Glutamatergic neuron (in vitro differentiated cells): ENCODE measurements at regions not wholly inside any gene's neighbourhood (a gene's known extent, or its start where the extent isn't known, plus 50 kb on each side); places are given as distances from the start of the nearest gene placed in this dataset.
"Not testable (repeated sequence)": the region's sequence is repeated elsewhere in the genome, so short reads cannot be mapped to it uniquely, and the experiment has no call there.

Experiments used
- DNase-seq: peaks from one replicate; pipeline ENCODE4 v3.0.0; 2022
- H3K27ac Mint-ChIP-seq: one replicate; pipeline ENCODE4 v1.8.0; 2020; ENCODE audit warnings: mild to moderate bottlenecking, mixed read lengths, inconsistent platforms; ENCODE audit not compliant: unreplicated experiment
- H3K27me3 Mint-ChIP-seq: one replicate; pipeline ENCODE4 v1.8.0; 2020; ENCODE audit warnings: mild to moderate bottlenecking, moderate library complexity, mixed read lengths, inconsistent platforms; ENCODE audit not compliant: unreplicated experiment
- H3K36me3 Mint-ChIP-seq: one replicate; pipeline ENCODE4 v1.8.0; 2020; ENCODE audit warnings: mild to moderate bottlenecking, mixed read lengths, inconsistent platforms; ENCODE audit not compliant: unreplicated experiment
- H3K4me1 Mint-ChIP-seq: one replicate; pipeline ENCODE4 v1.8.0; 2020; ENCODE audit warnings: mild to moderate bottlenecking, low read depth, mixed read lengths, inconsistent platforms; ENCODE audit not compliant: unreplicated experiment
- H3K4me3 Mint-ChIP-seq: one replicate; pipeline ENCODE4 v1.8.0; 2020; ENCODE audit warnings: mild to moderate bottlenecking, mixed read lengths, inconsistent platforms; ENCODE audit not compliant: unreplicated experiment
- H3K9me3 Mint-ChIP-seq: one replicate; pipeline ENCODE4 v1.8.0; 2020; ENCODE audit warnings: mild to moderate bottlenecking, moderate library complexity, mixed read lengths, inconsistent platforms; ENCODE audit not compliant: unreplicated experiment
- TF ChIP-seq, protein P1 (sequence below): fragments of 200-600 bp; sonication (generic); IDR thresholded peaks from one replicate; pipeline ENCODE4 v1.5.0; 2021; ENCODE audit not compliant: partially characterized antibody, unreplicated experiment

DNA sequence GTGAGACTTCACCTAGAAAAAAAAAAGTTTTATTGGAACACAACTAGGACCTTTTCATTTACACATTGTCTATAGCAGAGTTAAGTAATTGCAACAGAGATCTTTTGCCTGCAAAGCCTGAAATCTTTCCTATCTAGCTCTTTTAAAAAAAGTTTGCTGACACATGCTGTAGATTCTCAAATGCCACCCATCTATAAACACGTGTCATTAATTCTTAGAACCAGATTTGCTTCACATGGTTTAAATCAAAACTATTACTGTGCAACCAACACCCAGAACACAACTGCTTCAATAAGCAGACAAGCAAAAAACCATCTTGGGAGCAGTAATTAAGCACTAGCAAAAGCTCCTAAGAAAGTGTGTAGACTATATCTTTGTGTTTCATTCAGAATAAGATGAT is 55.0 kb downstream of the OXSM start:
- Mint-ChIP-seq H3K4me3 (no peak overlapping the region), H3K27me3 (no peaks in the 10 kb centered on the region), H3K4me1 (no peaks in the 10 kb centered on the region), H3K9me3 (no peaks in the 10 kb centered on the region), H3K36me3 (no peaks in the 10 kb centered on the region), H3K27ac (no peak overlapping the region)
- DNase-seq, result no peak
- TF ChIP-seq, protein P1, sequence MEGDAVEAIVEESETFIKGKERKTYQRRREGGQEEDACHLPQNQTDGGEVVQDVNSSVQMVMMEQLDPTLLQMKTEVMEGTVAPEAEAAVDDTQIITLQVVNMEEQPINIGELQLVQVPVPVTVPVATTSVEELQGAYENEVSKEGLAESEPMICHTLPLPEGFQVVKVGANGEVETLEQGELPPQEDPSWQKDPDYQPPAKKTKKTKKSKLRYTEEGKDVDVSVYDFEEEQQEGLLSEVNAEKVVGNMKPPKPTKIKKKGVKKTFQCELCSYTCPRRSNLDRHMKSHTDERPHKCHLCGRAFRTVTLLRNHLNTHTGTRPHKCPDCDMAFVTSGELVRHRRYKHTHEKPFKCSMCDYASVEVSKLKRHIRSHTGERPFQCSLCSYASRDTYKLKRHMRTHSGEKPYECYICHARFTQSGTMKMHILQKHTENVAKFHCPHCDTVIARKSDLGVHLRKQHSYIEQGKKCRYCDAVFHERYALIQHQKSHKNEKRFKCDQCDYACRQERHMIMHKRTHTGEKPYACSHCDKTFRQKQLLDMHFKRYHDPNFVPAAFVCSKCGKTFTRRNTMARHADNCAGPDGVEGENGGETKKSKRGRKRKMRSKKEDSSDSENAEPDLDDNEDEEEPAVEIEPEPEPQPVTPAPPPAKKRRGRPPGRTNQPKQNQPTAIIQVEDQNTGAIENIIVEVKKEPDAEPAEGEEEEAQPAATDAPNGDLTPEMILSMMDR, result no peak

DNA sequence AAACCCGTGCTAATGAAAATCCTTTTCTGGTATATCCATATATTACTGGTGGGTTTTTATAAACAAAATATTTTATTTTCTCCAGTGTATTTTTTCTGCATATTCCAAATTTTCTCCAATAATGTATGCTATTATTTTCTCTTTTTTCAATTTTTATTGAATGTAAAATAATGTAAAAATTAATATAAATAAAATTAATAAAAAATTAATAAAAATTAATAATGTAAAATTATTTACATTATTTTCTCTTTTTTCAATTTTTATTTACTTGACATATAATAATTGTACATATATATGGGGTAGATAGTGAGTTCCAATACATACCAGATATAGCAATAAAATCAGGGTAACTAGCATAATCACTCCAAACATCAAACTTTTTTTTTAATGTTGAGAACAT is 56.4 kb downstream of the OXSM start:
- no peaks in the 10 kb centered on the region for H3K27me3 Mint-ChIP-seq
- no peak for DNase-seq
- H3K27ac Mint-ChIP-seq, result no peak overlapping the region
- H3K9me3 Mint-ChIP-seq, result peaks cover 4% of the 10 kb centered on the region
- H3K36me3 Mint-ChIP-seq, result no peaks in the 10 kb centered on the region
- H3K4me1 Mint-ChIP-seq, result no peaks in the 10 kb centered on the region
- TF ChIP-seq, protein P1, result no peak
- no peak overlapping the region for H3K4me3 Mint-ChIP-seq

DNA sequence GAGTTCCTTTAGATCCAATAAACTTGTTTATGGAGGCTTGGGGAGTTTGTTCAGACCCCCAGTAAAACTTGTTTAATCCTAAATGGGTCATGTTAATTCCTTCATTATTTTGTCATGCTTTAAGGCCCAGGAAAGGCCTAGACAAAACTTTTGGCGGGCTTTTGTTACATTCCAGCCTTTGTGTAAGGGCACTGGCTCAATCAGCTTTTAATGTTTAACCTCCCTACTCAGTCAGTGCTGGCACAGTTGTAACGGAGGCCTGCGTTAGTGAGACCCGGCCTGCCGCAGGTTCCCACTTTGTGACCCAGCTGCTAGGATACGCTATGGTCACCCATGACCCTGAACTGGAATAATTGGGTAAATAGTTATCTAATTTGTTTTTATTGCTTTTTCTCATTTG is 59.2 kb downstream of the OXSM start:
- Mint-ChIP-seq H3K27ac (no peak overlapping the region), H3K27me3 (no peaks in the 10 kb centered on the region)

DNA sequence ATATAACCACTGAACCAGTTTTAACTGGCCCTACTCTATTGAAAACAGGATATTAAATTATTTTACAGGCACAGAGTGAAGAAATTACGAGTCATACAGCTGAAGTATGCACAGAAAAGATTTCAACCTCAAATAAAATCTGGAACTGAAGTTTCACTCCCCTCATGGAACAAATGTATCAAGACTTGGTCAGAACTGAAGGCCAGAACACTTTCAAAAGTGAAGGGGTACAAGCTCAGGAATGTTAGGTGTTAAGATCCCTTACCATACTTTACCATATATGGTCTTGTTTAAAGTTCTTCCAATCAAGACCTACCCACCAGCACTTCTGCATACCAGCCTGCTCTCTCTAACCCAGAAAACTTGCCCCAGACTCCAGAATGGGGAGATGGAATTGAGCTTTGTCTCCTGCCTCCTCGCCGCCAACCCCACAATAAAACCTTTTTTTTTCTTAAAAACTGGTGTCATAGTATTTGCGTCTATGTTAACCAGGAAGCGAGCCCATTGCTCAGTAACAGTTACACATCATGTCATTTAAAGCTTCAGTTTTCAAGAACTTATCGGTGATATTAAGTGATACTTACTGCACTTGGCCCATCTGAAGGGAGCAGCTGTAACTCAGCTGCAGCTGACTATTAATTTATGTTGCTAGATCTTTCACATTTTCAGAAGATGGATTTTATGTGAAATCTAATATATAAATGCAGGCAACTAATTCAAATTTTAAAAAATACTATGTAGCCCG is 59.9 kb downstream of the OXSM start:
- no peaks in the 10 kb centered on the region for H3K27me3 Mint-ChIP-seq
- no peak for DNase-seq
- H3K36me3 Mint-ChIP-seq, result peaks cover 7% of the 10 kb centered on the region
- H3K4me3 Mint-ChIP-seq, result no peak overlapping the region
- TF ChIP-seq, protein P1, result no peak
- H3K9me3 Mint-ChIP-seq, result peaks cover 4% of the 10 kb centered on the region
- H3K27ac Mint-ChIP-seq, result no peak overlapping the region
- H3K4me1 Mint-ChIP-seq, result no peaks in the 10 kb centered on the region

More for the DNA sequence above, 59.2 kb downstream of the OXSM start:
- Mint-ChIP-seq H3K36me3 (peaks cover 7% of the 10 kb centered on the region), H3K9me3 (peaks cover 4% of the 10 kb centered on the region), H3K4me1 (no peaks in the 10 kb centered on the region), H3K4me3 (no peak overlapping the region)
- DNase-seq, result no peak
- TF ChIP-seq, protein P1, result no peak

DNA sequence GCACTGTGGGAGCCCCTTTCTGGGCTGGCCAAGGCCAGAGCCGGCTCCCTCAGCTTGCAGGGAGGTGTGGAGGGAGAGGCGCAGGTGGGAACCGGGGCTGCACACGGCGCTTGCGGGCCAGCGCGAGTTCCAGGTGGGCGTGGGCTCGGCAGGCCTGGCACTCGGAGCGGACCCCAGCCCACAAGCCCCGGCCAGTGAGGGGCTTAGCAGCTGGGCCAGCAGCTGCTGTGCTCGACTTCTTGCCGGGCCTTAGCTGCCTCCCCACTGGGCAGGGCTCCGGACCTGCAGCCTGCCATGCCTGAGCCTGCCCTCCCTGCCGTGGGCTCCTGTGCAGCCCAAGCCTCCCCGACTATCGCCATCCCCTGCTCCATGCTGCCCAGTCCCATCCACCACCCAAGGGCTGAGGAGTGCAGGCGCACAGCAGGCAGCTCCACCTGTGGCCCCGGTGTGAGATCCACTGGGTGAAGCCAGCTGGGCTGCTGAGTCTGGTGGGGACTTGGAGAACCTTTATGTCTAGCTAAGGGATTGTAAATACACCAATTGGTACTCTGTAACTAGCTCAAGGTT is 61.9 kb downstream of the OXSM start:
- H3K4me3 Mint-ChIP-seq, H3K36me3 Mint-ChIP-seq, H3K9me3 Mint-ChIP-seq, H3K4me1 Mint-ChIP-seq, H3K27me3 Mint-ChIP-seq, H3K27ac Mint-ChIP-seq, DNase-seq: not testable (repeated sequence)
